GM19397 (cell line): ENCODE measurements at regions not wholly inside any gene's neighbourhood (a gene's known extent, or its start where the extent isn't known, plus 50 kb on each side); places are given as distances from the start of the nearest gene placed in this dataset.

Experiments used
- ATAC-seq: cut with Tn5 transposase; IDR thresholded peaks from one replicate; pipeline ENCODE4 v1.9.1; 2021; ENCODE audit warnings: mild to moderate bottlenecking, moderate library complexity; ENCODE audit not compliant: unreplicated experiment

GRCh38 chr6:144989319-144990107 lies 704.4 kb downstream of the UTRN start:
- no peak for ATAC-seq

- no peak for ATAC-seq
These were observed 705.6 kb downstream of the UTRN start for GRCh38 chr6:144990784-144991183.

GRCh38 chr6:144993870-144994269 lies 708.7 kb downstream of the UTRN start:
- ATAC-seq: no peak

- no peak for ATAC-seq
These were observed 712.9 kb downstream of the UTRN start for GRCh38 chr6:144997996-144998395.

- no peak for ATAC-seq
These were observed 714.0 kb downstream of the UTRN start for GRCh38 chr6:144999127-144999526.

- no peak for ATAC-seq
These were observed 718.0 kb downstream of the UTRN start for GRCh38 chr6:145003145-145003544.

GRCh38 chr6:145006914-145007313 lies 721.8 kb downstream of the UTRN start:
- ATAC-seq: no peak

- no peak for ATAC-seq
These were observed 723.6 kb downstream of the UTRN start for GRCh38 chr6:145008715-145009114.

- no peak for ATAC-seq
These were observed 724.6 kb downstream of the UTRN start for GRCh38 chr6:145009711-145010110.

- no peak for ATAC-seq
These were observed 723.2 kb downstream of the EPM2A start for GRCh38 chr6:145012039-145012662.

GRCh38 chr6:145015739-145016558 lies 719.4 kb downstream of the EPM2A start:
- peak; percentile 66 for ATAC-seq

- no peak for ATAC-seq
These were observed 718.3 kb downstream of the EPM2A start for GRCh38 chr6:145017051-145017450.

GRCh38 chr6:145017516-145017915 lies 717.8 kb downstream of the EPM2A start:
- ATAC-seq: no peak

- no peak for ATAC-seq
These were observed 717.3 kb downstream of the EPM2A start for GRCh38 chr6:145018027-145018426.

- no peak for ATAC-seq
These were observed 715.2 kb downstream of the EPM2A start for GRCh38 chr6:145020114-145020513.

GRCh38 chr6:145020543-145020942 lies 714.8 kb downstream of the EPM2A start:
- no peak for ATAC-seq

- no peak for ATAC-seq
These were observed 713.0 kb downstream of the EPM2A start for GRCh38 chr6:145022199-145022796.

GRCh38 chr6:145023116-145023726 lies 712.1 kb downstream of the EPM2A start:
- no peak for ATAC-seq

GRCh38 chr6:145025488-145025887 lies 709.8 kb downstream of the EPM2A start:
- ATAC-seq: no peak

GRCh38 chr6:145026267-145026679 lies 709.0 kb downstream of the EPM2A start:
- no peak for ATAC-seq
